ENCODE measurements at regions not wholly inside any gene's neighbourhood (a gene's known extent, or its start where the extent isn't known, plus 50 kb on each side); places are given as distances from the start of the nearest gene placed in this dataset.

DNA sequence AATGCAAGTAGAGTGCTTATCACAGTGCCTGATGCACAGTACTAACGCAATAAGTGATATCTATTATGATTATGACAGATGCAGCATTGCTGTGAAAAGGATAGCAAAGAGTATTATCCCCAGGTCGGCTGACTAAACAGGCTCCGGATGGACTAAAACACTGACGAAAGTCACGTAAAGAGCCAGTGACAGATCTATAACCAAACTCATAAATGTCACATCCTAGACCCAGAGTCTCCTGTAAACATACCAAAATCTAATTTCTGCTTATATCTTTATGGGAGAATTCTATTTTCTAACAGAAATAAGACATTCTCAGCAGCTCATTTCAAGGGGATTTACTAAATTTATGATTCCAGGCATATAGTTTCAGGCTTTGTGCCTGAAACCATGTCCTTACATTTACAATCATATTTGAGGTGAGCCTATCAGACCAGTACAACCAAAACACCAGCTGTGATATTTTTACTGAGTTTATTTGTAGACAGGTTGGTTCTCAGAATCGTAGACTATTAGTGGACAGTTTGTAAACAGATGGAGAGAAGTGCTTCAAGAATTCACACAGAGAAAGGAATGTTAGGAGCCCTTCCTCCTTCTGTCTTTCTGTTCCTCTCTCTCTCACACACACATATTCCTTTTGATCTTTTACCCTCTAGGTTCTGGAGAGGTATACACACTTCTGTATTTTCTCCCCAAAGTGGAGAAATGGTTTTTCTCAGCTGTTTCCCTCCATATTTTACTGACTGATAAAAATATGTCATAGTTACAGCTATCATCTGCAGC is 52.4 kb upstream of the WDR26 start:
- no peak for DNase-seq (ENCODE audit: low spot score)
- intact Hi-C loops (cut with DNase I): no loop called here

GRCh38 chr1:224488806-224489499 is 54.4 kb upstream of the WDR26 start:
- no peak for DNase-seq (ENCODE audit: low spot score)
- intact Hi-C loops (cut with DNase I): no loop called here

DNA sequence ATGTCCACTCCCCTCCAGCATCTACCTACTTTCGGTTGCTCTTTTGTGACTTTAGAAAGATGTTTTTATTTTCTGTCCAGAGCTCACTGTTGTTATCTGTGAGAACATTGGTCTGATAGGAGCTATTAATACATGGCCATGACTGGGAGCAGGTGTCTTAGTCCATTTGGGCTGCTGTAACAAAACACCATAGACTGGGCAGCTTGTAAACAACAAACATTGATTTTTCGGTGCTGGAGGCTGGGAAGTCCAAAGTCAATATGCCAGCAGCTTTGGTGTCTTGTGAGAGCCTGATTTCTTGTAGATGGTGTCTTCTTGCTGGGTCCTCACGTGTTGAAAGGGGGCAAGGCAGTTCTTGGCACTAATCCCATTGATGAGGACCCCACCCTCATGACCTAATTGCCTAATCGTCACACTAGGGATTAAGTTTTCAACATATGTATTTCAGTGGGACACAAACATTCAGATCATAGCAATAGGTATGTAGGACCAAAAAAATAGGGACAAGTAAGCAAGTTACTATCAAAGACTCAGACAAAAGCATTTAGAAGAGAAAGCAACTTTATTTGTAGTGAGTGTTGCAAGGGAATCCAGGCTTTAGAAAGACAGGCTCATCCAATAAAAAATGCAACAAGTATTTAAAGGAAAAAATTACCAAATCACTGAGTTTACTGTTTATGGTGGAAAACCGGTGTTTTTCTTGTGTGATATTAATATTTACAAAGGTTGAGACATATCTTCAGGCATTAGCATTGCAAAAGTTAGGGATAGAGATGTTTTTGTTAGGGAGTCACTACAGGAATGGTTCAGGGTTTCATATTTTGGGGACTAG is 55.2 kb upstream of the WDR26 start:
- DNase-seq (ENCODE audit: low spot score): no peak
- intact Hi-C loops (cut with DNase I): no loop called here

GRCh38 chr1:224490549-224491537 is 56.2 kb upstream of the WDR26 start:
- intact Hi-C loops (cut with DNase I): no loop called here
- DNase-seq (ENCODE audit: low spot score): no peak

GRCh38 chr1:224492015-224492414 is 57.4 kb upstream of the WDR26 start:
- intact Hi-C loops (cut with DNase I): no loop called here
- no peak for DNase-seq (ENCODE audit: low spot score)

DNA sequence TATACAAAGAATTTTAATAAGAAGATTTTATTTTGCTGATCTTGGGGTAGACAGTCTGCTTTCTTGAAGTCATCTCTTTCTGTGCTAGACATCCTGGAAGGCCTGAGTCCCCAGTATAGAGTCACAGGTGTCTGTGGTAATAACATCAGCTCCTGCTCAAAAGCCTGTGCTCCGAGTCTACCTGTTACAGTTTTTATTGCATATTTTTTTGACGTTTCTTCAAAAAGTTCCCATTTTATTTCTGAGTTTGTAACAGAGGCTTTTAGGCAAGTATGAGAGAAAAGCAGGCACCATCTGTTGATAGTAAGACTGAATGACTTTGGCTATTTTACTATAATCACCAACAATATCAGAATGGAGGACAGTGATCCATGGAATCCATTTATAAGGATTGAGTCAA is 58.0 kb upstream of the WDR26 start:
- intact Hi-C loops (cut with DNase I): no loop called here
- DNase-seq (ENCODE audit: low spot score): no peak

- intact Hi-C loops (cut with DNase I): no loop called here
- no peak for DNase-seq (ENCODE audit: low spot score)
Observed at GRCh38 chr1:224493269-224493668, 58.7 kb upstream of the WDR26 start.

DNA sequence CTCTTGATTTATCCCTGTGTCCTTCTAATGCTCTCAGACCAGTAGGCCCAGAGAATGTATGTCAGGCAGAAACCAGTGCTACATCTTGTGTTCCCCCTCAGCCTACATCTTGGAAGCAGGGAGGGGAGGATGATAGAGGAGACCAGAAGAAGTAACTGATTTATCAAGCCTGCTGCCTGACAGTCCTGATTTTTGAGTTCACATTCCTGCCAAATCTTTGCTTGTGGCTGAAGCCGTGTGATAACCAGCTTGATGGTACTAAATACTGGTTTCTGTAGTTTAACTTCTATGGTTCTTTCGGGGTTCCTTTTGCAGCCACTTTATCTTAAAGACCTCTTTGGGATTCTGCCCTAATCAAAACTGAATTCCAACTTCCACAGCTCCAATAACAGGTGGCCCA is 59.7 kb upstream of the WDR26 start:
- no peak for DNase-seq (ENCODE audit: low spot score)
- intact Hi-C loops (cut with DNase I): no loop called here

- intact Hi-C loops (cut with DNase I): no loop called here
- no peak for DNase-seq (ENCODE audit: low spot score)
Observed at GRCh38 chr1:224495866-224496265, 61.3 kb upstream of the WDR26 start.

DNA sequence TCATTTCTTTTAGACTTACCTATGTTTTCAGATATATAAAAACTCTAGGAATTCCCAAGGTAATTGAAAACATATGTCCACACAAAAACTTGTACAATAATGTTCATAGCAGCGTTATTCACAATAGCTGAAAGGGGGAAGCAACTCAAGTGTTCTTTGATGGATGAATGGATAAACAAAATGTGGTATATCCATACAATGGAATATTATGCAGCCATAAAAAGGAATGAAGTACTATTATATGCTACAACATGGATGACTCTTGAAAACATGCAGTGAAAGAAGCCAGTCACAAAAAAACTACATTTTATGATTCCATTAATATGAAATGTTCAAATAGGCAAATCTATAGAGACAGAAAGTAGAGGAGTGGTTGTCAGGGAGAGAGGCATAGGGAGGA is 62.2 kb upstream of the WDR26 start:
- no peak for DNase-seq (ENCODE audit: low spot score)
- intact Hi-C loops (cut with DNase I): no loop called here

GRCh38 chr1:224497714-224498573 is 63.3 kb upstream of the WDR26 start:
- no peak for DNase-seq (ENCODE audit: low spot score)
- intact Hi-C loops (cut with DNase I): no loop called here

DNA sequence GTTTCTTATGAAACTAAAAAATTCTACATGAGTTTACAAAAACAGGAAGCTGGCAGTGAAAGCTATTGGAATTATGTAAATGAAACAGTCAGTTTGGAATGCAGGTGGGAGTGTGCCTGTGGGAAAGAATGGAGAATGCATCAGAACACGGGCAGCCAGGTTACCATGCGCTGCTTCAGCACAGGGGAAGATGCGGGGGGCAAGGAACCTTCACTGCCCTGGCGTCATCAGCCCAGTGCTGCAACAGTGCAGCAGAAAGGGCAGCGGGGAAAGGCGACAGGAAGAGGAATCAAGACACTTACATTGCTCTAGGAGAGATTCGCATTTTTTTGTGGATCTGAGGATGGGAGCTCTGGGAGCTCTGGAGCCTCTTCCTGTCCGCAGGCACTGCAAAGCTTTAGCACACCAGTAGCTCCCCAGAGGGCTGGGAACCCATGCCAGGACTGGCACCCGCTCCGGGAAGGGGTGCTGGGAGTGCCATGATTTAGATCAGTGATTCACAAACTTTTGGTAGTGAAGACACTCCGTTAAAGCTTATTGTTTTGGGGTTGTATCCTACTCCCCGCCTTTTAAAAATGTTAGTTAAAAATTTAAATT is 64.1 kb upstream of the WDR26 start:
- DNase-seq (ENCODE audit: low spot score): no peak
- intact Hi-C loops (cut with DNase I): no loop called here

GRCh38 chr1:224499204-224499603 is 64.6 kb upstream of the WDR26 start:
- intact Hi-C loops (cut with DNase I): no loop called here
- no peak for DNase-seq (ENCODE audit: low spot score)

DNA sequence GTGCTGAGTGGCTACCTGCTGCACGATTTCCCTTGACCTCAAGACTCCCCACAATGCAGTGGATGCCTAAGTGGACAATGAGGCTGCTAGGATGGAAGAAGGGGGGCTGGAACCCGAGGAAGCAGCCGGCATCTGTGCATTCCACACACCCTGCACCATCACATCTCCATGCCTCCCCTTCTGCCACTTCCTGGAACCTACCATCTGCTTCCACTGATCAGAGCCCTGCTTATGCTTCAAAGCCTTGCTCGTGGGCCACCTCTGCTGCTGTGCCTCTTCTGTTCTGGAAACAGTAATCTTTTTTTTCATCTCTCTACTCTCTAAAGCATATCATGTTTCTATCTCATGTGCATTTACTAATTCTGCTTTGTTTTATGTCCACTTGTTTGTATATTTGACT is 66.2 kb upstream of the WDR26 start:
- intact Hi-C loops (cut with DNase I): no loop called here
- DNase-seq (ENCODE audit: low spot score): no peak

- intact Hi-C loops (cut with DNase I): no loop called here
- no peak for DNase-seq (ENCODE audit: low spot score)
Observed at GRCh38 chr1:224501836-224502235, 67.2 kb upstream of the WDR26 start.

DNA sequence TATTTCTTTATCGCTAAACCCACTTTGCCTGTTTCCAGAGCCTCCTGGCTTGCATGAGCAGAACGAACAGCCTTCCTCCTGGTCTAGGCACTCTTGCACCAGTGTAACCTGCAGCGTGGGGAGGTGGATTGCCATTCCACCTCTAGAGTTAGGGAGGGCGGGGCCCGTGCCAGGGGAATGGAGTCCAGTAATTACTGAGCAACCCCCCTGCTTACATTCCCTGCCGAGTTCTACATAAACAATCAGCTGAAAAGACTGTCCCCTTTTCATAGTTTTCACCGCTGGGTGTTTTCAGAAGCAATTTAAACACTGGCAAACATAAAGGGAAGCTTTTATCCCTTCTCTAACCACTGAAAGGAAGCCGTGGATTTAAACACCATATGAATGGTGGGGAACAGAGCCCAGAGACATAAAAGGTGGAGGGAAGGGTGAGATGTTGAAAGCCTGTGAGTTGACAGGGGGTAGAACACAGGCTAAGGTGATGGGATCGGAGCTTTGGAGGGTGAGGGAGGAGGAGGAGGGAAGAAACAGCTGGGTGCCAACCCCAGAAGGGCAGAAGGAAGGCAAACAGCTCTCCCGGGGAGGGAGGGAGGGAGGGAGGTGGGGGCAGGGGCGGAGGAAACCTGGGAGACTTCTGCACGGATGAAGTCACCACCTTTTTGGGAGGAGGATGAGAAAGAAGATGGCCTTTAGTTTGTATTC is 68.0 kb upstream of the WDR26 start:
- no peak for DNase-seq (ENCODE audit: low spot score)
- intact Hi-C loops (cut with DNase I): no loop called here

All from posterior vena cava (tissue), 2 donors.